Esophagus squamous epithelium (tissue), 5 donors: ENCODE measurements at regions not wholly inside any gene's neighbourhood (a gene's known extent, or its start where the extent isn't known, plus 50 kb on each side); places are given as distances from the start of the nearest gene placed in this dataset.
A peak's percentile ranks its signal among the peaks of the same experiment; 100 is the strongest.
"Not testable (repeated sequence)": the region's sequence is repeated elsewhere in the genome, so short reads cannot be mapped to it uniquely, and the experiment has no call there.

Source experiments
- DNase-seq: peaks from one replicate; lab custom pipeline; 2025; lab: John Stamatoyannopoulos, UW
- H3K27ac ChIP-seq, 4 donors: fragments of 200-600 bp; sonication (generic); one replicate each; pipeline ENCODE4 v1.5.1; 2016 to 2019; ENCODE audit warnings: mild to moderate bottlenecking in 1 of 4
- H3K27me3 ChIP-seq, 4 donors: fragments of 200-600 bp; sonication (generic); 1 replicate in 3 of 4; 2 replicates in 1 of 4; pipeline versions ENCODE4 v1.5.1 to v1.6.0; 2017 to 2021; ENCODE audit warnings: antibody characterized with exemption in 1 of 4
- H3K36me3 ChIP-seq, 3 donors: fragments of 200-600 bp; sonication (generic); one replicate each; pipeline ENCODE4 v1.5.1; 2016 to 2019
- H3K4me1 ChIP-seq, 3 donors: fragments of 200-600 bp; sonication (generic); one replicate each; pipeline ENCODE4 v1.5.1; 2017 to 2019
- H3K4me3 ChIP-seq, 4 donors: fragments of 200-600 bp; sonication (generic); 1 replicate in 3 of 4; 2 replicates in 1 of 4; pipeline ENCODE4 v1.5.1; 2016 to 2019; ENCODE audit warnings: mild to moderate bottlenecking in 2 of 4, moderate library complexity in 1 of 4
- H3K9me3 ChIP-seq, 3 donors: fragments of 200-600 bp; sonication (generic); one replicate each; pipeline ENCODE4 v1.5.1; 2016 to 2019
- CTCF ChIP-seq, 6 experiments: fragments of 450-650 bp in 4 of 6; fragments of 200-600 bp in 2 of 6; sonication (generic) in 2 of 6; IDR thresholded peaks; one replicate each; pipeline ENCODE4 v1.5.1; 2016 to 2019; ENCODE audit warnings: antibody characterized with exemption in 6 of 6, mild to moderate bottlenecking in 4 of 6, moderate library complexity in 4 of 6
- POLR2A ChIP-seq, 4 donors: fragments of 450-650 bp; IDR thresholded peaks; one replicate each; pipeline ENCODE4 v1.6.1; 2017; ENCODE audit warnings: antibody characterized with exemption in 4 of 4, mild to moderate bottlenecking in 4 of 4, moderate library complexity in 3 of 4
- WGBS, 2 donors: methylation state at CpG; one replicate each; pipeline ENCODE4 v1.1.5; 2018; 5-methylcytosine and 5-hydroxymethylcytosine counted together
- intact Hi-C: fragments of 100-400 bp; cut with DNase I; formaldehyde crosslinking; loops from one replicate; pipeline ENCODE4 v1.15.0; 2022
- donor health status: DM: yes; HTN: yes; CAD: no.

DNA sequence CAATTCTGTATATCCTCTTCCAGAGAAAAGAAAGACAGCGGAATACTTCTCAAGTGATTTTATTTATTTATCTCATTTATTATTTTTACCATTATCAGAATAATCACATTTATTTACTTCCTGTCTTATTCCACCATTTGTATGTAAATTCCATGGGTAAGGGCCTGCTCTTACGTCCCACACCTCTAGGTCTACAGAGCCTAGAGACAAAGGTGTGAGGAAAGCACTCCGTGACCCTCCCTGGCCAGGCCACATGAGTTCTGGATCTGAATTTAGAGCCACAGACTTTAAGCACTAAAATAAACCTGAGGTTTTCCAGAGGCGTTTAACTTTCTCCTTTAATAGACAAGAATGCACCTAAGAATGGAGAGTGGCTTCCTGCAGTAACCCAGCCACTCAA is 85.3 kb upstream of the CTSV start:
- Histone ChIP-seq H3K4me3 (no peak overlapping the region), H3K4me1 (no peaks in the 10 kb centered on the region), H3K36me3 (no peaks in the 10 kb centered on the region), H3K27ac (no peak overlapping the region), H3K9me3 (no peaks in the 10 kb centered on the region), H3K27me3 (no peaks in the 10 kb centered on the region)
- TF ChIP-seq CTCF (IDR thresholded peaks at IDR 0.05) (no peak), POLR2A (IDR thresholded peaks at IDR 0.05) (no peak)
- intact Hi-C loops, result no loop called here
- 77 to 78% methylated on average over 4 of the region's 4 CpGs for WGBS, 2 donors
- DNase-seq, result no peak

GRCh38 chr9:97110696-97111095 is 71.8 kb upstream of the CTSV start:
- Histone ChIP-seq H3K9me3 (no peaks in the 10 kb centered on the region), H3K27ac (no peak overlapping the region), H3K36me3 (no peaks in the 10 kb centered on the region), H3K27me3 (peaks cover 0 to 9% (median 0%) of the 10 kb centered on the region in 4 donors), H3K4me3 (no peak overlapping the region), H3K4me1 (no peaks in the 10 kb centered on the region)
- intact Hi-C loops, result loop anchor here (10.0 kb wide), 1 partner anchor 256 kb away; the partner anchor contains the start of gene ZNF782
- DNase-seq, result no peak
- 86 to 100% methylated on average over 2 of the region's 2 CpGs for WGBS, 2 donors
- no peak for TF ChIP-seq CTCF (IDR thresholded peaks at IDR 0.05)
- TF ChIP-seq POLR2A (IDR thresholded peaks at IDR 0.05), result no peak

DNA sequence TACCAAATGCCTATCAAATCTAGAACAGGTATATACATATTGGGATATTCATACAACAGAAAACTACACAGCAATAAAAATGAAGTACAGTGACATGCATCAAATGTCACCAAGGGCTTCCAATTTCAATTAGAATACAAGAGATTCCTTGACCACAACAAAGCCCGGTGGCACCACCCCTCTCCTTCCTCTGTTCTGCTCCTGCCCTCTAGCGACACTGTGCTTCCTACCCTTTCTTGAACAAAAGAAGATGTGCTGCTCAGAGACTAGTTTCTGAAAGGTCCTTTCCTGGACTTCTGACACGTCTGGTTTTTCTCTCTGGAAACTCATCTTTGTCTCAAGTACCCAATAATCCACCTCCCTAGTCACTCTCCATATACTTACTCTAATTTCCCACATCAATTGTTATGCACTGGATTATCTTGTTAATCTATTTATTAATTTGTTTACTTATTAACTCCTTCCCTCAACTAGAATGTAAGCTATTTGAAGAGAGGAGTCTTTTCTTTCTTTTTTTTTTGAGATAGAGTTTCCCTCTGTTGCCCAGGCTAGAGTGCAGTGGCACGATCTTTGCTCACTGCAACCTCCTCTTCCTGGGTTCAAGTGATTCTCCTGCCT is 70.4 kb upstream of the CTSV start:
- DNase-seq, result no peak
- intact Hi-C loops, result no loop called here
- 24 to 29% methylated on average over 4 of the region's 4 CpGs for WGBS, 2 donors

GRCh38 chr9:97105220-97105619 is 66.3 kb upstream of the CTSV start:
- H3K4me1 ChIP-seq, H3K4me3 ChIP-seq, H3K9me3 ChIP-seq, H3K27me3 ChIP-seq, H3K27ac ChIP-seq, DNase-seq, intact Hi-C loops, H3K36me3 ChIP-seq: not testable (repeated sequence)
- WGBS, 2 donors, result 46 to 59% methylated on average over 2 of the region's 2 CpGs

More for the DNA sequence above, 70.4 kb upstream of the CTSV start:
- Histone ChIP-seq H3K9me3 (no peaks in the 10 kb centered on the region), H3K27ac (no peak overlapping the region), H3K36me3 (no peaks in the 10 kb centered on the region), H3K27me3 (peaks cover 0 to 9% (median 0%) of the 10 kb centered on the region in 4 donors), H3K4me1 (no peaks in the 10 kb centered on the region), H3K4me3 (no peak overlapping the region)
- no peak for TF ChIP-seq POLR2A (IDR thresholded peaks at IDR 0.05)
- peak in 5 of 6 experiments; percentile 25 to 57 (median 38) for TF ChIP-seq CTCF (IDR thresholded peaks at IDR 0.05)

GRCh38 chr9:97103613-97104383 is 64.9 kb upstream of the CTSV start:
- 62 to 73% methylated on average over 6 of the region's 6 CpGs for WGBS, 2 donors
- intact Hi-C loops, DNase-seq, H3K4me1 ChIP-seq, H3K9me3 ChIP-seq, H3K36me3 ChIP-seq, H3K27ac ChIP-seq, H3K4me3 ChIP-seq, H3K27me3 ChIP-seq: not testable (repeated sequence)

- H3K36me3 ChIP-seq, H3K27me3 ChIP-seq, H3K27ac ChIP-seq, H3K4me1 ChIP-seq, intact Hi-C loops, H3K4me3 ChIP-seq, DNase-seq, H3K9me3 ChIP-seq: not testable (repeated sequence)
- 72 to 73% methylated on average over 2 of the region's 2 CpGs for WGBS, 2 donors
These were observed 60.6 kb upstream of the CTSV start for GRCh38 chr9:97099540-97099939.
